ENCODE measurements at regions not wholly inside any gene's neighbourhood (a gene's known extent, or its start where the extent isn't known, plus 50 kb on each side); places are given as distances from the start of the nearest gene placed in this dataset.
A peak's percentile ranks its signal among the peaks of the same experiment; 100 is the strongest.

DNA sequence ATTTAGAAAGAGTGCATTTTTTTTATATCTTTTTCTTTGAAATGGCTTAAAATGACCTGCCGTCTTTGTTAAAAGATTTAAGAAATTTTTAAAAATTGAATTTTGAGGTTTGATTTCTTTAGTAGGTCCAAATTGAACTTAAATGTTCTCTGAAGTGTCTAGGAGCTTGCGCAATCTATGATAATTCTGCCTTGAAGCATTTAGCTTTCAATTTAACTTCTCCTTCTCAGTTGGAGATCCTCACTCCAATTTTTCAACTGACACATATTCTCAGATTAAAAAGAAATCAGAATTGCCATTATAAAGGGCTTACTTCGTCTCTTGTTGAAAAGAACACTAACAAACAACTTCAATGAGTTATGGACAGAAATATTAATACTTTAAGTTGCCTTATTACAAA, 273.5 kb downstream of the TMA16 start:
- DNase-seq = peak in 3 of 4 experiments; percentile 15 to 61 (median 42)

DNA sequence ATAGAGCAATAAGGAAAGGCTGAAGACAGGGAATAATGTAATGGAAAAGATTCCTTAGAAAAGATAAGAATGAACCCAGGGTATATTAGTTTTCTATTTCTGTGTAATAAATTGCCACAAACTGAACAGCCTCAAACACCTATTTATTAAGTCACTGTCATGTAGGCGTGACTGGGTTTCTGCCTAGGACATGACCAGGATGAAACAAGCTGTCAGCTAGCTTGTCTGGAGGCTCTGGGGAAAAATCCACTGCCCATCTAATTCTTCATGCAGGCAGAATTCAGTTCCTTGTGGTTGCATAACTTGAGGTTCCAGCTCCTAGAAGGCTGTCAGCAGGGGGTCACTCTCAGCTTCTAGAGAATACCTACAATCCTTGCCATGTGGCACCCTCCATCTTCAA, 277.7 kb downstream of the TMA16 start:
- no peak for DNase-seq

DNA sequence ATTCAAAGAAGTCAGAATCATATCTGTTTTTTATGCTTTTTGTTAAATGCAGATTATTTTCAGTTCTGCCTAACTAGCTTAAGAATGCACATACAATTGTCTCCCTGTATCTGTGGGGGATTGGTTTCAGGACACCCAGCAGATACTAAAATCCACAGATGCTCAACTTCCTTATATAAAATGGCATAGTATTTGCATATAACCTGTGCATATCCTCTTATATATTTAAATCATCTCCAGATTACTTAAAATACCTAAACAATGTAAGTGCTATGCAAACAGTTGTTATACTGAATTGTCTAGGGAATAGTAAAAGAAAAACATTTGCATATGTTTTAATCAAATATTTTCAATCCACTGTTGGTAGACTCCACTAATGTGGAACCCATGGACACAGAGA, 279.4 kb downstream of the TMA16 start:
- DNase-seq = no peak

DNA sequence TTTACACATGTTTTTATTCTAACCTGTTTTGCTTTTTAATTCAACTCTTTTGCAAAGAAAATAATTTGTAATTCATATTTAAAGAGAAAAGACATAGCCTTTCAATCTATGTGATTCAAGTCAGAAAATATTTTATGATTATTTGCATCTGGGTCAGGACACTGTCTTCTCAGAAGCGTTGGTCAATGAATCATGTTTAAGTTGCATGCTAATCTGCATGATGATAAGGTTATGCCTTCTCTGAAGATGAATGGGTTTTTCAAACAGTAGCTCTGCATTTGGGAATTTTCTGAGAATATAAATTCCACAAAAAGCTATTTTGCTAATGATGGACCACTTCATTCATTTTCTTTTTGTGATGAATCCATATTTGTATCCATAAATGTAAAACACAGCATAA, 282.5 kb downstream of the TMA16 start:
- DNase-seq = no peak

DNA sequence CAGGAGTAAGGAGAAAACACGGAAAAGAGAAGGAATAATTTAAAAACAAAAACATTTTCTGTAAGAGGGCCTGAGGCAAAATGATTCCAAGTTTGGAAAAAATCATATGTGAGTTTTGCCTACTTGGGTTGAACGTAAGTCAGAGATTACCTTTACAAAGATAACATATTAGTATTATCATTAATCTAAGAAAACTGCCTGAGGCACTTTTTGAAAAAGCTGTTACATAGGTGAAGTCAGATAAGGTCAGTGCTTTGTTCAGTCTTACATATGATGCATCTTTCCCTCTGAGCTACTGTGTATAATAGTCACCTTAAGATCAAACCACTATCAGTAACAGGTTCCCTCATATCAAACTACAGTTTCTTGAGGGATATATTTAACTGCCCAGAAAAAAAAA, 287.2 kb downstream of the TMA16 start:
- DNase-seq = no peak

DNA sequence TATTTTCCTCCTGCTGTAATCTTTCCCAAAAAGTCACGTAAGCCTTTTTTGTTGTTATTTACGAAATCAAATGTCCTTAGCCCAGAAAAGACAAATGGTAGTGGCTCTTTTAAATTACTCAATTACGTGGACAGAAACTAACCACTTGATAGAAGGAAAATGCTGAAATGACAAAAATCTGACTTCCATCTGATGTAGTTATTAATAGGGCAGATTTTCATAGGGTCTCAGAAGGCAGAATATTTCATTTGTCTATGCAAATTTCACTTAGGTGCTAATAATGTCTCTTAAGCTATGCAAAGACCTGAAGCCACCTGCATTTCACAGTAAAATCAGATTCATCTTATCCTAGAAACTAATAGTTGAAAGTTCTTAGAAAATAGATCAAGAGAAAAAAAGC, 295.7 kb downstream of the TMA16 start:
- DNase-seq = no peak

DNA sequence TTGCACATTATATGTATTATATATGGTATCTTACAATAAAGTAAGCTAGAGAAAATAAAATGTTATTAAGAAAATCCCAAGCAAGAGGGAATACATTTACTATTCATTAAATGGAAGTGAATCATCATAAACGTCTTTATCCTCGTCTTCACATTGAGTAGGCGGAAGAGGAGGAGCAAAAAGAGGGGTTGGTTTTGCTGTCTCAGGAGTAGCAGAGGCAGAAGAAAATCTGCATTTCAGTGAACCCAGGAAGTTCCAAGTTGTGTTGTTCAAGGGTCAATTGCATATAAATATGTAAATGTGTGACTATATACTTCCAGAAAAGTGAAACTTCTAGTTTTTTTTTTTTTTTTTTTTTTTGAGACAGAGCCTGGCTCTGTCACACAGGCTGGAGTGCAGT, 301.4 kb downstream of the TMA16 start:
- DNase-seq = no peak

DNA sequence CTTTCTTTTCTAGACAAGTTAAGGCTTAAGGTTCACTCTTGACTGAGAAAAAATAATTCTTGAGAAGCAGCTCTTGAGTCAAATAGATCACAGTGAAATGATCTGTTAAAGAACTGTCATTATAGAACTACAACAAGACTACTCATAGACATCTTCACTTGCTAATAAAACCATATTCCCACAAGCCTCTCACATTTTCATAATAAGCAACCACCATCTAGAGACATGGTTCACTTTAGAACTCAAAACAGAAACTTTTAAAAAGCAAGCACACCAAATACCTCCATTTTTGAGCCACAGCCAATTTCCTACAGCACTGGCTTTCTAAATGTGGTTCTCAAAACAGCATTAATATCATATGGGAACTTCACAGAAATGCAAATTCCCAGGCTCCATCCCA, 309.5 kb downstream of the TMA16 start:
- DNase-seq = no peak

DNA sequence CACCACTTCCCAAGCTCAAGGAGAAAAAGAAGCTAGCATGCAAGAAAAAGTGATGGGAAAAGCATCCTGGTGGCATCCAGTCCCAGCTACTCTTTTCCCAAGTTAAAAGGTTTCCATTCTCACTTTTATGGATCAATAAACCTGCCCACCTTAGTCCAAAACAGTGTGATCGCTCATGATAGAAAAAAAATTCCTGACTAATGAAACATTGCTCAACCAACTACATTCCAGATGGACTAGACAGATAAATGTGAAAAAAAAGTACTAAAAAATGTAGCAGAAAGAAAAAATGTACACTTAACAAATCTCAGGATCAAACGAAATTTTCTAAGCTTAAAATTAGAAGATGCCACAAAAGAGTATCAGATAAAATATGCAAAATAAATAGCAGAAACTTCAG, 312.2 kb downstream of the TMA16 start:
- no peak for DNase-seq

DNA sequence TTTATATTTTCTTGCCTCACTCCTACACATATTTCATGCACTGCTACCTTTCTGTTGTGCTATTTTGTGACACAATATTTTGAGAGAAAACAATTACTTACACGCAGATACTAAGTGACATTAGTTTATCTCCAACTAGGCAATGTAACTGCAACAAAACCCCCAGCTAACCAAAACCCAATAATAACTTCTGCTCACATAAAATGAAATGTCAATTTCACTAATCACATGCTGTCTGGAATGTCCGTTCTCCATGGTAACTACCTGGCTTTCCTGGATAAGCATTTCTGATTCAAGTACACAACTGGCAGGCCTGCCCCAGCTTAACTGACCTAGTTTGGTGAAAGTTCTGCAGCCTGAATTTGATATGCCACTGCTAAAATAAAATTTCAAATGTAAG, 313.5 kb downstream of the TMA16 start:
- no peak for DNase-seq

DNA sequence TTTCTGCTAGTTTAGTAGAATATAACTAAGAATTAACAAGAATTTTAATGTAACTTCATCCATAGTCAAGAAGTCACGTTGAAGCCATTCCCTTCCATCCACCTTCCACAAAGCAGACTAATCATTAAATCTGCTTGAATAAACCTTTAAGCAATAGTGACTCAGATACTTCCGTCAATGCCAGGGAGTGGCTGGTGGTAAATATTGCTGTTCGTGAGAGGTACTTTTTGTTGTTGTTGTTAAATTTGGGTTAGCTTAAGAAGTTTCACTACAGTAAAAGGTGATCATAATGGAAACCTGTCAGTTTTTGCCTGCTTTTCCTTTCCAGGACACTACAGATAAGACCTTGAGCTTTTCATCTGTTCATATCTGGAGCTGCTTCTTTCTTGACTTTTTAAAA, 316.3 kb downstream of the TMA16 start:
- no peak for DNase-seq

DNA sequence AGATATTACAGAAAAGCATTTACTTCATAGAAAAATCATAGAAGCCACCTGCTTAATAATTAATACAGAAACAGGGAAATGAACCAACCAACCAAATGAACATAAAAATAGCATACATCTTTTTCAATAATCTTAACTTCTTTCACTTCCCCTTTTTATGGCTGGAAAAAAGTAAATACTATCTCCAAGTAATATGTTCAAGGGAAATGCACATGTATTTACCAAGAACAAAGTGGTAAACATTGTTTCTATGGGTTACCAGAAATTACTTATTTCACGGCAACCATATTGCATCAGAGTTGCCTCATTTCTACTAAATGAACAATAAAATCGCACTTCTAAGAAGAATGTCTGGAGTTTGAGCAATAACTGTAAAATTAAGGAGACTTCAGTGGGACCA, 321.3 kb downstream of the TMA16 start:
- peak in 2 of 4 experiments; percentile 1 to 6 for DNase-seq

DNA sequence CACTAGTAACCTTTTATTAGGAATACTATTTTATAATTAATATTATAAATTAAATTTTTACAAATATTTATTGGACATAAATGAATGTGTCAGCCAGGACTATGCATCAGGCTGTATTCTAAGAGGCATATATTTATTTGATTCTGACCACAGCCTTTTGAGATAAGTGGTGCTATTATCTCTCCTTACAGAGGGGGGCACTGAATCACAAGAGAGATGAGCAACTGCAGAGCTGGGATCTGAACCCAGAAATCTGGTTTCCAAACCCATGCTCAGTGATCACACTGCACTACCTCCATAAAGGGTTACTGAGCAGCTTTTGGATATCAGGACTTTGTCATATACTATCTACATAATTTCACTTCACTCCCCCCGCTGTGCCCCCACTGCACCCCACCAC, 322.0 kb downstream of the TMA16 start:
- no peak for DNase-seq

DNA sequence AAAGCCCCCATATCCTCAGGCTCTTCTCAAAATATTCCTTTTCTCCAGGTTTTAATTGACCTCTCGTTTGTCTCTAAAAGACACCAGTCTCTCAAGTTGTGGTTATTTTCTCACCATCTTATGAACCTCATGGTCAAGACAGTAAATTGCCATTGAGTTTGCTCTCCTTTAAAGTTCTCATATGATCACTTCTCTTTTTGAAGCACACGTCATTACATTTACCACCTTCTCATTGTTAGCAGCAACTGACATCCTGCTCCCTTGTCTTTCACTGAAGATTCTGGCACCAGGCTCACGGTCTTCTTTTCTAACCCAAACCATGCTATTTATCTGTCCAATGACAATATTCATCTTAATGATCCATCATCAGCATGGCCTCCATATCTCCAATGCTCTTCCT, 324.2 kb downstream of the TMA16 start:
- no peak for DNase-seq

DNA sequence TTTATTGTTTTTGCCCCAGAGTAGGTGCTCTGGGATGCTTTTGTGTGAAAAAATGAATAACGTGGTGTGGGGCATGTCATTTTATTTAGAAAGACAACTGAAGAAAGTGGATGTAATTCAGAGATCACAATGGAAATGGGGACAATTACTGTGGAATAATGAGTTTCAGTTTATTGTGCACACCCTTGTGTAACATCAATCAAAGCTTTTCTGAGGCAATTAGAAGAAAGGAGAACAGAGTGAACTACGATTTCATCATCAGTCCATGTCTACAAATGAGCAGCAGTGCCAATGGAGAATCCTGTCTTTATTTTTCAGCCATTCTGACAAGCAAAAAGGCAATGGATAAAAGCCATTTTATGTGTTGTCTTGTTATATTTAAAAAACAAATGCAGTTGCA, 339.2 kb downstream of the TMA16 start:
- no peak for DNase-seq

DNA sequence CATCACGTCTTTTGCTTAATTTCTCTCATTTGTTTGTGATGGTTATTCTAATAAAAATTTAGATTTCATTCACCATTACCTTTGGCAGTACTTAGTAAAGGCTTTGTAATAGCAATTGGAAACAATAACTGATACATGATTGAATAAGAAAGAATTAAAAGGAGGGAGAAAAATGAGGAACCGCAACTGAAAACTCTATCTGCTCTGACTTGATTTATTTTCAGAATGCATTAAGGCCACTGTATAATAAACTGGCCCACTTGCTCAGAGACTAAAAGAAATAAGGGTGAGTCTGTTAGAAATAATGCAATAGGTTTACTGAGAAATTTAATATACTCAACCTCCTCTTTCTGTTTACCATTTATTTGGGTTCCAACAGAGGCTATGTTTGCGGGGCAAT, 351.5 kb downstream of the TMA16 start:
- no peak for DNase-seq

DNA sequence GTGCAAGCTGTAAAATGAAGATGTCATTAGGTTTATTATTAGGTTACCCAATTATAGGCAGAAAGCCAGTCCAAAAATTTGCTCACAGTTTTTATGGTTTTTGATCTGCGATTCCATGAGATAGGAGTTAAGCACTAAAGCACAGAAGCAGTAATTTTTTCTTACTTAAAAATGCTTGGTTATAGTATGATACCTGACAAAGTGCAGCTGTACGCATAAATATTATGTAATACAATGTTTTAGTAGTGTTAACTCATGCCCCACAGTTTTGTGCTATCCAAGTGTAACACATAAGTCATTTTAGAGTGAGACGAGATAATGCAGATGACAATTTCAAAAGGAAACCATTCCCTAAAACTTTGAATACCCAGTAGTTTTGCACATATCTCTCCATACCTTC, 357.8 kb downstream of the TMA16 start:
- no peak for DNase-seq

DNA sequence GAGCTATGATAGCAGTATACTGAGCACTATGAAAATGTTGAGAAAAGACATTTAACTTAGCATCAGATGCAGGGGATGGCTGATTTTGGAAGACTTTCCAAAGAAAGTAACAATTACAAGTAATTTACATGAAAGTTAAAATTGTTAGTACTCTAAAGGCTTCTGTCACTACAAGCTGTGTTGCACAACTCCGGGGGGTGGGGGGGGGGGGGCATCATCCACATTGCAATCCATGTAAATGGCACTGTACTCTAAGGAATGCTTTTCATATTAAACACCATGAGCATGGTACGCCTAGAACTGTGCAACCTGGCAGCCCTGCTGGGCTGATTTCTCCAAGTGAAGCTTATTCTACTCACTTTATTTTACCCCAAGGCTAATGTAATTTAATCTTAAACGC, 363.4 kb downstream of the TMA16 start:
- no peak for DNase-seq

DNA sequence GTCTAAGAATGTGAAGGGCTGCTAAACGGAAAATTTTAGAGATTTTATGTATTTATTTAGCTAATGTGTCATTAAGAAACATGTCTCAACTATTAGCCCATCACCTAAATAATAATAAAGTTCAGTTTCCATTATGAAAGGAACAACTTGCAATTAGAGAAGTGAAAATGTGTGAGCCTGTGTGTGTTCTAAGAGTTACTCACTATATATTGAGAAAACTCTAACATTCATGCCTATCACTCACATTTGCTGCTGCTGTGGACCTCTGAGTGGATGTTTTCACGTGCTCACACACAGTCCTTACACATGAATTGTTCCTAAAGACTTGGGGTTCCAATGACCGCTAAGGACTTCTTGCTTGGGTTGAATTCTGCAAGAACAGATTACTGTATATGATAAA, 364.0 kb downstream of the TMA16 start:
- DNase-seq = no peak

DNA sequence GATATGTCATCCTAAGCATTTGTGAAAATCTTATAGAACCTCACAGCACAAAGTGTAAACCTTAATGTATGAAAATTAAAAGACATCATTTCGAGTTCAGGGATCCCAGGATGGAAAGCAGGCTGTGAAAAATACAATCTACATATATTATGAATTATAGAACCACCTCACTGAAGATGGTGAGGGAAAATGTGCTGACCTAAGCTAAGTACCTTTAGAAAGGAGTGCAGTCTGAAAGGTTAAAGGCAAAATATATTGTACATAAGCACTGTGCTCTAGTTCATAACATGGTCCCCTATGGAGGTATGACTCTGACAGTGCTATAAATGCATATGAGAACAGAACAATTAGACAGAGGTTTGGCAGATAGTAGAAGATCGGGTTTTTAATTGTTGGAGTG, 368.6 kb downstream of the TMA16 start:
- no peak for DNase-seq

DNA sequence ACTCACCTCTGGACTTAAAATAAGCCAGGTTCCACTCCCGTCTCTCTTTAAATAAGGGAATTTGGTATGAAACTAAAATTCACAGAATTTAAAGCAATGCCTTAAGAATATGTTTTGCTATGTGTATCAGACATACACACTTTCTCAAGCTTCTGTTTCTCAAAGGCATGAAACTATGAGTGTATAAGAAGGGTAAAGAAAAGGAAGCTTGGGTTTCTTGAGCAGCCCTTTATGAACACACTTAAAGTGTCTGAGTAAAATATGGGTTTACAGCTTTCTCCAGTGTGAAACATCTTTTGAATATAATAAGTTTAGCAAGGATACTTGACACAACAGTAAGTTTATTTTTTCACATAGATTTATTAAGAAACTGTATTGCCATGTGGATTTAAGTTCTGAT, 370.5 kb downstream of the TMA16 start:
- DNase-seq = no peak

DNA sequence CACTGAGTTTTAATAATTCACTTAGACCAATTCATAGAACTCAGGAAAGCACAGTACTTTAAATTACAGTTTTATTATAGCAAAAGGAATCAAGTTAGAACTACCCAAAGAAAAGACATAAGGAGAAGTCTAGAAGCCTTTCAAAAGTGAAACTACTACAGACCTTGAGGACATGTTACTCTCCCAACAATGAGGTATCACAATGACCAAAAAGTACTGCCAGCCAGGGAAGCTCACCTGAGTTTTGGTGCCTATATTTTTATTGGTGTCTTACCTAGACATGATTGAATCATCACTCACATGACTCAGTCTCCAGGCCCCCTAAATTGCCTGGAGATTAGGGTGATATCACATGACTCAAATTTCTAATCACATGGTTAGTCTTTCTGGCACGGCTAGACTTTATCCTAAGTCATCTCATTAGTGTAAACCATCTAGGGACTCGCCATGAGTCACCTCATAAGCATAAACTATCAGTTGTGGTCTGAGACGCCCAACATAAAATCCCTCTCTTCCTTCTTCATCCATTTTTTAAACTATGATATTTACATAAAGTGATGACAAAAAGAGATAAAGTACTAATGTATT, 372.3 kb downstream of the TMA16 start:
- DNase-seq = no peak

DNA sequence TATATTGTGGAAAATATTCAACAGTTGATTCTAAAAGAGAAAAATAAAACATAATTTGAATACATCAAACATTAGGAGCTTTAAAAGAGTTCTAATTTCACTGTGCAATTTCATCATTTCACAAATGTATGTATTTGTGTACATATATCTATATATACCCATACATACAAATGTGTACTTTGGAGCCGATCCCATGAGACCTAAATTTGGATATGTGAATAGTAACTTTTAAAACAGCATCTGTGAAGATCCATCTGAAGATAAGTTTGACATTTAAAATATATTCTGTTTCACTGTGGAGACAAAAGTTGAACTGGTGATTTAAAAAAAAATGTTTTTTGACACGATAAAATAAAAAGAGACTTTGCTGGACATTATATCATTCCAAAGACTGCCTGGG, 374.0 kb downstream of the TMA16 start:
- no peak for DNase-seq

DNA sequence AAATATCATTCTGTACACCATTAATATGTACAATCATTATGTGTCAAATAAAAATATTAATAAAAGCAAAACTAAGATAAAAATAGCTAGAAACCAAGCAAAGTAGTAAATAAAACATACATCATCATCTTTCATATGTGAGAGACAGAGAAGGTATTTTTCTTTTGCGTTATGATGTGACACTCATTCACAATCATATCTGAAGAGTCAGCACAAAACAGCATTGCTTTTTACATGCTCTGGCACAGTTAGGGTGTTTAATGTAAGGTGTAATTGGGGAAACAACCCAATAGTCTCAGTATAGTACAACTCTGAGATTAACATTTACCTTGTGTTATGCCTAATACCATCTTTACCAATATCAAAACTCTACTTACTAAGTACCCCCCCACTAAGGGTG, 376.6 kb downstream of the TMA16 start:
- DNase-seq = no peak

DNA sequence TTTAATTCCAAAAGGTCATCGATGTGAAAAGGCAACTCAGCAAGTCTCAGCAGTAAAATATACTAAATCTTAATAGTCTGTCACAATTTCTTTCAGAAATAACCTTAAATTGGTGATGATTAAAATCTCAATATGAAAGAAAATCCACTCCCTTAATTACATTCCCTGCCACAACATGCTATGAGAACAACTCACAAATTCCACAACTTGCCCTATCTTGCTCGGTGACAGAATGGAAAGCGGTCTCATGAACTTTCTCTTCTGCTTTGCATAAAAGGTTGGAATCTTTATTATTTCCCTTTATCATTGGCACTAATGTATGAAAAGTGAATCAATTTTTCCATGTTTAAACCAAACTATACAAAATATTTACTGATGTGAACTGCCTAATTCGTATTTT, 380.8 kb downstream of the TMA16 start:
- DNase-seq = no peak

Measured in suppressor macrophage (primary cell).